ENCODE measurements at regions not wholly inside any gene's neighbourhood (a gene's known extent, or its start where the extent isn't known, plus 50 kb on each side); places are given as distances from the start of the nearest gene placed in this dataset.

DNA sequence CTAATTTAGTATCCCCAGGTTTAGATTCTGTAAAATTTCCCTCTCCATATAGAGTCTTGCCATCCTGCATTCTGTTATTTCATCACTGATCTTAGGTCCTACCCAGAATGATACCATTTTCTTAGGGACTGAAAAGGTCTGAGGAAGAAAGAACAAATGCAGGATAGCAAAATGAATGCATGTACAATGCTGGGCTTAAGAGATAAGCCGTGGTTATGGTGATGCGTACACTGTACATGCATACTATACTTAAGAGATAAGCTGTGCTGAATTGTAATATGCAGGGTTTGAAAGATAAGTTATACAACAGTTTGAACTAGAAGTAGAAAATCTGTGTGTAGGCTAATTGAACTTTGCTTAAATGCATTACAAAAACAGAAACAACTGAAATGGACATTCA lies 416.2 kb downstream of the C12orf50 start:
- H3K9me3 ChIP-seq (ENCODE audit: control insufficient read depth, insufficient read depth, low read length), result no peaks in the 10 kb centered on the region
- H3K27ac ChIP-seq (ENCODE audit: low read length), result no peak overlapping the region
- WGBS (ENCODE audit: insufficient coverage), result no CpG with 5 or more reads among the region's 2 CpGs
- H3K4me3 ChIP-seq (ENCODE audit: low read length), result no peak overlapping the region
- H3K4me1 ChIP-seq (ENCODE audit: control insufficient read depth, insufficient read depth, low read length), result no peaks in the 10 kb centered on the region
- H3K4me1 Mint-ChIP-seq, result no peaks in the 10 kb centered on the region
- H3K9me3 Mint-ChIP-seq, result peaks cover 13 to 21% of the 10 kb centered on the region in 2 donors
- H3K27me3 Mint-ChIP-seq (ENCODE audit: low read depth in 2 of 2), result no peaks in the 10 kb centered on the region
- H3K36me3 ChIP-seq (ENCODE audit: control insufficient read depth, insufficient read depth, low read length), result no peaks in the 10 kb centered on the region
- no peaks in the 10 kb centered on the region for H3K36me3 Mint-ChIP-seq
- no peak overlapping the region for H3K27ac Mint-ChIP-seq
- H3K27me3 ChIP-seq (ENCODE audit: control insufficient read depth, insufficient read depth, low read length), result no peaks in the 10 kb centered on the region
- intact Hi-C loops (cut with micrococcal nuclease), result no loop called here
- TF ChIP-seq, protein P1, sequence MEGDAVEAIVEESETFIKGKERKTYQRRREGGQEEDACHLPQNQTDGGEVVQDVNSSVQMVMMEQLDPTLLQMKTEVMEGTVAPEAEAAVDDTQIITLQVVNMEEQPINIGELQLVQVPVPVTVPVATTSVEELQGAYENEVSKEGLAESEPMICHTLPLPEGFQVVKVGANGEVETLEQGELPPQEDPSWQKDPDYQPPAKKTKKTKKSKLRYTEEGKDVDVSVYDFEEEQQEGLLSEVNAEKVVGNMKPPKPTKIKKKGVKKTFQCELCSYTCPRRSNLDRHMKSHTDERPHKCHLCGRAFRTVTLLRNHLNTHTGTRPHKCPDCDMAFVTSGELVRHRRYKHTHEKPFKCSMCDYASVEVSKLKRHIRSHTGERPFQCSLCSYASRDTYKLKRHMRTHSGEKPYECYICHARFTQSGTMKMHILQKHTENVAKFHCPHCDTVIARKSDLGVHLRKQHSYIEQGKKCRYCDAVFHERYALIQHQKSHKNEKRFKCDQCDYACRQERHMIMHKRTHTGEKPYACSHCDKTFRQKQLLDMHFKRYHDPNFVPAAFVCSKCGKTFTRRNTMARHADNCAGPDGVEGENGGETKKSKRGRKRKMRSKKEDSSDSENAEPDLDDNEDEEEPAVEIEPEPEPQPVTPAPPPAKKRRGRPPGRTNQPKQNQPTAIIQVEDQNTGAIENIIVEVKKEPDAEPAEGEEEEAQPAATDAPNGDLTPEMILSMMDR (IDR thresholded peaks at IDR 0.05), result no peak
- DNase-seq (no peak), ATAC-seq (no peak)
- H3K4me3 Mint-ChIP-seq, result no peak overlapping the region

DNA sequence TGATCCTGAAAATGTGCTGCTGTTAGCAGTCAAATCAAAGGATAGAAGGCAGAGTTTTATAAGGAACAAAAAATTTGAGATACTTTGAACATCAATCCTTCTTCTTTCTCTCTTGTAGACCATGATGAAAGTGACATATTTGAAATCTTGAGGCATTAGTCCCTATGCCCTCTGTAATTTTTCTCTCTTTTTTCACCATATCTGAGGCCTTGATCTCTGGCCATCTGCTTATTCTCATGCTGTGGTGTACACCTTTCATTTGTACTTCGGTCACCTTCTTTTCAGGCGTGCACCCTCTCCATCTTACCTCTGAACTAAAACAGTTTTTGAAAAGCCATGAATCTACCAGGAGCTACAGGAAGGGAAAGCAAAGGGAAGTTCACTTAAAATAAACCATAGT lies 420.9 kb downstream of the C12orf50 start:
- H3K27ac ChIP-seq (ENCODE audit: low read length), result no peak overlapping the region
- Mint-ChIP-seq H3K4me1 (no peaks in the 10 kb centered on the region), H3K27me3 (ENCODE audit: low read depth in 2 of 2) (no peaks in the 10 kb centered on the region), H3K36me3 (peaks cover 12% of the 10 kb centered on the region), H3K9me3 (peaks cover 19 to 22% of the 10 kb centered on the region in 2 donors), H3K4me3 (no peak overlapping the region), H3K27ac (no peak overlapping the region)
- no peaks in the 10 kb centered on the region for H3K36me3 ChIP-seq (ENCODE audit: control insufficient read depth, insufficient read depth, low read length)
- intact Hi-C loops (cut with micrococcal nuclease), result no loop called here
- TF ChIP-seq, protein P1 (IDR thresholded peaks at IDR 0.05), result no peak
- H3K27me3 ChIP-seq (ENCODE audit: control insufficient read depth, insufficient read depth, low read length), result no peaks in the 10 kb centered on the region
- 90% methylated on average over 2 of the region's 2 CpGs for WGBS (ENCODE audit: insufficient coverage)
- DNase-seq, result no peak
- H3K4me3 ChIP-seq (ENCODE audit: low read length), result no peak overlapping the region
- H3K9me3 ChIP-seq (ENCODE audit: control insufficient read depth, insufficient read depth, low read length), result no peaks in the 10 kb centered on the region
- H3K4me1 ChIP-seq (ENCODE audit: control insufficient read depth, insufficient read depth, low read length), result no peaks in the 10 kb centered on the region
- no peak for ATAC-seq

DNA sequence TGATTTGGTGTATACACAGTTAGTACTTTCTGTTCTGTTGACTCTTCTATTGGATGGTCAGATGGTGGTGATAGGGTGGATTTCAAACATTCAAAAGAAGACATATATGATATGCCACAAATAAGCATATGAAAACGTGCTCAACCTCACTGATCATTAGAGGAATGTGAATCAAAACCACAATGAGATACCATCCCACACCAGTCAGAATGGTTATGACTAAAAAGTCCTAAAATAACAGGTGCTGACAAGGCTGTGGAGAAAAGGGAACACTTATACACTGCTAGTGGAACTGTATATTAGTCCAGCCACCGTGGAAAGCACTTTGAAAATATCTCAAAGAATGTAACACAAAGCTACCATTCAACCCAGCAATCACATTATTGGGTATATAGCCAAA lies 425.5 kb downstream of the C12orf50 start:
- DNase-seq, result no peak
- Histone ChIP-seq H3K27me3 (ENCODE audit: control insufficient read depth, insufficient read depth, low read length) (no peaks in the 10 kb centered on the region), H3K4me3 (ENCODE audit: low read length) (no peak overlapping the region), H3K36me3 (ENCODE audit: control insufficient read depth, insufficient read depth, low read length) (no peaks in the 10 kb centered on the region), H3K27ac (ENCODE audit: low read length) (no peak overlapping the region), H3K4me1 (ENCODE audit: control insufficient read depth, insufficient read depth, low read length) (no peaks in the 10 kb centered on the region), H3K9me3 (ENCODE audit: control insufficient read depth, insufficient read depth, low read length) (no peaks in the 10 kb centered on the region)
- intact Hi-C loops (cut with micrococcal nuclease), result no loop called here
- Mint-ChIP-seq H3K27me3 (ENCODE audit: low read depth in 2 of 2) (no peaks in the 10 kb centered on the region), H3K36me3 (peaks cover 12% of the 10 kb centered on the region), H3K4me3 (no peak overlapping the region), H3K4me1 (no peaks in the 10 kb centered on the region), H3K27ac (no peak overlapping the region), H3K9me3 (peaks cover 16 to 20% of the 10 kb centered on the region in 2 donors)
- TF ChIP-seq, protein P1 (IDR thresholded peaks at IDR 0.05), result no peak
- 44% methylated on average over 1 of the region's 2 CpGs for WGBS (ENCODE audit: insufficient coverage)
- ATAC-seq, result no peak

DNA sequence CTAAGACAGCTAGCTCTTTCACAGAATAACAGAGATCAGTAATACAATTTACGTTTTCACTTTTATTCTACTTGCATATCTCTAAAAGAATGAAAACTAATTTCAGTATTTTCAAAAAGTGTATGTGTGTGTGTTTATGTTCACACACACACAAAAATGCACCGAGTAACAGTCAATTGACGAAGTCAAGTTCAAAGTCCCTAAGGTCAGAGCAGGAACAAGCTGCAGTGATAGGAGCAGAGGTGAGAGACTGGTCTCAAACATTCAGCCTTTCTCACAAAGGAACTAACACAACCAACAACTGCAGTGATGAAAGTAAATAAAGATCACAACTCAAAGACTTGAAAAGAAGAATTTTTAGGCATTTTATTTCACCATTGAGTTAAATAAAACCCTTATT lies 429.7 kb downstream of the C12orf50 start:
- Mint-ChIP-seq H3K4me3 (no peak overlapping the region), H3K27me3 (ENCODE audit: low read depth in 2 of 2) (no peaks in the 10 kb centered on the region), H3K36me3 (peaks cover 8% of the 10 kb centered on the region), H3K9me3 (peaks cover 21 to 23% of the 10 kb centered on the region in 2 donors), H3K27ac (no peak overlapping the region), H3K4me1 (no peaks in the 10 kb centered on the region)
- no peaks in the 10 kb centered on the region for H3K4me1 ChIP-seq (ENCODE audit: control insufficient read depth, insufficient read depth, low read length)
- DNase-seq, result no peak
- H3K27ac ChIP-seq (ENCODE audit: low read length), result no peak overlapping the region
- ATAC-seq, result no peak
- no peaks in the 10 kb centered on the region for H3K9me3 ChIP-seq (ENCODE audit: control insufficient read depth, insufficient read depth, low read length)
- TF ChIP-seq, protein P1 (IDR thresholded peaks at IDR 0.05), result no peak
- H3K4me3 ChIP-seq (ENCODE audit: low read length), result no peak overlapping the region
- WGBS (ENCODE audit: insufficient coverage), result no CpG with 5 or more reads among the region's 3 CpGs
- intact Hi-C loops (cut with micrococcal nuclease), result no loop called here
- H3K27me3 ChIP-seq (ENCODE audit: control insufficient read depth, insufficient read depth, low read length), result no peaks in the 10 kb centered on the region
- no peaks in the 10 kb centered on the region for H3K36me3 ChIP-seq (ENCODE audit: control insufficient read depth, insufficient read depth, low read length)
